Fibroblast of peridontal ligament (primary cell): ENCODE measurements at regions not wholly inside any gene's neighbourhood (a gene's known extent, or its start where the extent isn't known, plus 50 kb on each side); places are given as distances from the start of the nearest gene placed in this dataset.

Source experiments
- DNase-seq: peaks from one replicate; pipeline ENCODE4 v3.0.0-alpha.2; 2010; ENCODE audit errors: extremely low read depth

DNA sequence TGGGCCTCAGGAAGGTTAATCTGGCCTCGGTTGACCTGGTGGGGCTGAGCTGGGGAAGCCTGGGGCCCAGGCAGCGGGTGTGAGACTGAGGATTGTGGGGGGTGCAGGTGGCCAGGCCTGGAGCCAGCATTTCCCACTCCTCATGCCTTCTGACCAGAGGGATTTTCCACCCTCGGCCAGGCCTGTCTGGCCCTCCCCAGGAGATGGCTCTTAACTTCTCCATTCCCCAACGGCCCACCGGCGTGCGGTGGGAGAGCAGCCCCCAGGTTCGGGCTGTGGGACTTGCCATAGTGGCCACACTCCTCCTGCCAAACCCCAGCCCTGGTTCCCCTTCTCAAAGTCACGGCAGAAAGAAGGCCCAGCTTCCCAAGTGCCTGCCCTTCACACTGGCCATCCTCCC lies 126.5 kb upstream of the RUNX3 start:
- no peak for DNase-seq

DNA sequence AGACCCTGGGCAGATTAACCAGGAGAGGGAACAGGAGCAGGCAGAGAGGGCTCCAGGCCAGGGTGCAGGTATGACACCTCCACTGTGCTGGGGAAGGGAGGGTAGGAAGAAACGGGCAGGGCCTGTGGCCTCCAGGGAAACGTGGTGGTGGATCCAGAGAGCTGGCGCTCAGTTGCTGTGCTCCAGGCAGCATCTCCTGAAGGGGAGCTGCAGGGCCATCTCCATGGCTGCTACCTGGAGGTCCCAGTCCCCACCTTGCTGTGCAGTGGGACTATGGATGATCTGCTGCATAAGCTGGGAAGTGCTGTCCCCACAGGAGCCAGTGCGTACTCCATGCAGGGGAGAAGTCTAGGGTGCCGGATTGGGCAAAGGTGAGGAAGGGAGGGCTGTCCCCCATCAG lies 125.9 kb upstream of the RUNX3 start:
- DNase-seq, result no peak

DNA sequence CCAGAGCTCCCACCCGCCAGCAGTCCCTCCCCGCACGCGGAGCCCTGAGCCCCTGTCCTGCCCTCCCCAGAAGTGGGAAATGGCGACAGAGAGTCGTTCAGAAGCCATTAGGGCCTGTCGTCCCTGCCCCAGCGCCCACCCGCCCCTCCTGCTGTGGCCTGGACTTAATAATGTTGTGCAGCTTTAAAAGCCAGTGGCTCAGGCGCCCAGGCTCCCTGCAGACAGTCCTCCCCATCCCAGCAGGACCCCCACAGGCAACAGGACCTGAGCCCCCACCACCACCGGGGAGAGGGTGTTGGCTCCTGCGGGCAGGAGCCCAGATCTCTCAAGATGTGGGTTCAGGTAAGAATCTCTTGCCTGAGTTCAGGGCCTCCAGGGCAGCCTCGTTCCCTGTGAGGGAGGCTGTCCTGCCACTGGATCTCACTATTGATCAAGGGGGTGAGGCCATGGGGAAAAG lies 125.3 kb upstream of the RUNX3 start:
- no peak for DNase-seq

DNA sequence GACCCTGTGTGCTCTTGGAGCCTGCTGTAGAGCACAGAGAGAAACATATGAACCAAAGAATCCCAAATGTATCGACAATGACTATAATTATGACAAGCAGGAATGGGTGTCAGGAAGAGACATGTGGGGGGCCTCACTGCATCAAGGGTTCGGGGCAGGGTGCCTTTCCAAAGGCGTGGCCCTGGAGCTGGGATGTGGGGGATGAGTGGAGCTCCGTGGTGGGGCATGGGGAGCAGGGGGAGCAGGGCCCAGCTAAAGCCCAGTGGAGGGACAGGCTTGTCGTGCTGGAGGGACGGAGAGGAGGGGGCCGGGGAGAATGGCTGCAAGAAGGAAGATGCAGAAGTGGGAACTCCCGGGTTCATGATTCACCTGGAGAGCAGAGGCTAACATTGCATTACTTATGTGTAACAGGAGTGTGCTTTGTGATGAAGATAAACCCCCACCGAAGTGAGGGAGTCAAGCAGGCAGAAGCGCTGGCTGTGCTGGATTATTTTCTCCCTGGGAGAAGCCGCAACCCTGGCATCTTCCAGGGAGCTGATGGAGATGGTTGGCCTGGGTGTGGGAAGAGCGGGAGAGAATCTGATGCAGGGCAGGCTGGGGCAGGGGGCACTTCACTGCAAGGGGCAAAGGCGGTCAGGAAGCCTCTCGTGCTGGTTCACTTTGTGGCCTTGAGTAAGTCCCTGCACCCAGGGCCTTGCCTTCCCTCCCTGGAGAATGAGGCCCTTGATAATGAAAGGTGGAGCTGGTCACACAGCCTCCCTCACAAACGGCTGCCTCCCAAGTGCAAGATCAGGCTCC lies 124.6 kb upstream of the RUNX3 start:
- no peak for DNase-seq

DNA sequence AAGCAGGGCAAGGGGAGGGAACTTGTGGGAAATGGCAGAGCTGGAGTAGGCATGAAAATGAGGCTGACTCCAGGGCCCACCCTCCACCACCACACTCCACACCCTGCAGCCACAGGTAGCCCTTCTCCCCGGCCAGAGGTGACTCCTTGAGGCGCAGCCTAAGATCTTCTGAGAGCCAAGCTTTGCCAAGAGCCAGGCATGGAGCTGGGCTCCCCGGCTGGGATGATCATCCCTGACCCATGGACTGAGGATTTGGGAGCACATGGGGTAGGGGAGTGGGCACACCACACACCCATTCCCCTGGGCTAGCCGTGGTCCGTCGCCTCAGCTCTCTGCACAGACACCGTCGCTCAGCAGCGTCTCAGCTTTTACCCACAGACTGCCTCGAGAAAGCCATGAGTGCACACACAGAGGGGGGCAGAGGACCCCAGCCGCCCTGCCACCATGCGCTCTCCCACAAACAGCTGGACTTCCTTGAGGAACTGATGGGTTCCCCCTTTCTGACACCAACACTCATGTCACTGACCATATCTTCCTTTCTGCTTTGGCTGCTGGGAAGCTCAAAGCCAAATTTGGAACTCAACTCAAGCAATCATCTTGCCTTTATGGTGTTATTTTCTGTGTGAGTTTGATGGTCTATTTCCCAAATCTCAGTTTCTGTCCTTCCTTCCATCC lies 123.6 kb upstream of the RUNX3 start:
- DNase-seq, result no peak

DNA sequence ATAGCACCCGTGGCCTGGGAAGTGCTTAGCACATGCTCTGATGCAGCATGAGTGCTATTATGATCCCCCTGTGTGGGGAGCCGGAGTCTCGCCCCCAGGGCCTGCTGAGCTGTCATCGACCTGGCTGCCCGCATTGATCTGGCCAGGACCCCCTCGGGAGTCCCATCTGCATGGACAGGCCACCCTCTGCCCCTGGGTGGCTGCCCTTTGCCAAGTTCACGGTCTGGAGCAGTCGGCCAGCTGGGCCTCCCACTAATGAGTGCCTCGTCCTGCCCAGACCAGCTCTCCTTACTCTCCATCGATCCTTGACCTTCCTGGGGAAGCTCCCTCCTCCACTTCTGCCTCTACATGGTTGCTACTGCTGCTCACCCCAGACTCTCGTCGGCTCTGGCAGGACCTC lies 121.8 kb upstream of the RUNX3 start:
- no peak for DNase-seq

DNA sequence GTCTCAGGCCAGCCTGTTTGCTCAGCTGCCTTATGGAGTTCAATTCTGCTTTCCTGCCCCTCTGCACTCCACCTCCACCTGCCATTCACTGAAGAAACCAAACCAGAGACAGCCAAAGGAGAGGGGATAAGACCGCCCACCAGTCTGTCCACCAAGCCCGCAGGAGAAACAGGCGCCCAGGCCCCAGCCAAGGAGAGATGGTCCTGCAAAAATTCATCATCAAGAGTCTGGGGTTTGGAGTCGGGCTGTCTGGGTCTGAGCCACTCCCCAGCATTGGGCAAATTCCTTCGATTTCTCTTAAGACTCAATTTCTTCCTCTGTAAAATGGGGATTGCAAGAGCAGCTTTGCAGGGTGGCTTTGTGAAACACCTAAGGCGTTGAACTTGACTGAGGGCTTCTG lies 121.4 kb upstream of the RUNX3 start:
- no peak for DNase-seq

DNA sequence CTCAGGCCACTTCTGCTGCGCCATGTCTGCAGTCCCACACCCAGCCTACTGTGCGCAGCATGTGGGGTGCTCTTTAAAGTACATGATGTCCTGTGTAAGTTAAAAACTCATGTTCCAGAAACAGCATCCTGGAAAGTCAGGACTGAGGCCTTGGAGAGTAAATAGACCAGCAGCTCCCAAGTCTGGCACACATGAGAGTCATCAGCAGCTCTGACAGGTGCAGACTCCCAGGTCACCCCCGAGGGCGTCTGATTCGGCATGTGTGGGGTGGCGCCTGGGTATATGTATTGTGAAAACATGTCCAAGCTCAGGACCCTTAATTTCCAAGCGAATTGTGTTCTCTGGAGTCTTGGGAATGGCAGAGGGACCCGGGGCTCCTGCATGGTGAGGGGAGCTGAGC lies 120.1 kb upstream of the RUNX3 start:
- DNase-seq, result no peak

DNA sequence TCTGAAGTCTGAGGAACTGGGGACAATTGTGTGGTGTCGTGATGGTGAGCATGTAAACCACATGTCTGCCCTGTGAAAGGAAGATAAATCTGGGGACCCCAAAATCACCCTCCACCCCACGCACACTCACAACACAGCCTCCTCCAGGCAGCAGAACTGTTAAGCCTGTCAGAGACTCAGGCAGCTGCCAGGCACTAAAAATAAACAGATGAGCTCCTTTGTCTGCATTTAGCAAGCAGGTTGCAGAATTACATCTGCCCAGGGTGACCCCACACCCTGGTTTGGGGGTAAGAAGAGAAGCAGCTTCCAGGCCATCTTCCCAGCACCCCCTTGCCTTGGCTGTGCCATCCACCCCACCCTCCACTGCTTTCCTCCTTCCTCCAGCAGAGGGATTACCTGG lies 119.1 kb upstream of the RUNX3 start:
- DNase-seq, result no peak

DNA sequence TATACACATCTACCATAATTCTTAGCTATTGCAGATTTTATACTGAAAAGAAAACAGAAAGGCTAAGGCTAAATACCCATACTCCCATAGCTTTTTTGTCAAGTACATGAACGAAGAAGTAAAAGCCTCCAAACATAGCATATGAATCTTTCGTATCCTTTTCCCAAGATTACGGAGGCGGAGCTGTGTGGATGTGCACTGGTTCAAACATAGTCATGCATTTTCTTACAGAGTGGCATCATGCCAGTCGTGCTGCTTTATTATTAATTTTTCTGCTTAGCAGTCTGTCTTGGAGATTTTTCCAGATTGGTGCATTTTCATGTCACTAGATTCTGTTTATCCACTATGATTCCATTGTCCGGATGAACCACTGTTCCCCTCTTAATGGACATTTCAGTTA lies 118.7 kb upstream of the RUNX3 start:
- DNase-seq, result no peak

DNA sequence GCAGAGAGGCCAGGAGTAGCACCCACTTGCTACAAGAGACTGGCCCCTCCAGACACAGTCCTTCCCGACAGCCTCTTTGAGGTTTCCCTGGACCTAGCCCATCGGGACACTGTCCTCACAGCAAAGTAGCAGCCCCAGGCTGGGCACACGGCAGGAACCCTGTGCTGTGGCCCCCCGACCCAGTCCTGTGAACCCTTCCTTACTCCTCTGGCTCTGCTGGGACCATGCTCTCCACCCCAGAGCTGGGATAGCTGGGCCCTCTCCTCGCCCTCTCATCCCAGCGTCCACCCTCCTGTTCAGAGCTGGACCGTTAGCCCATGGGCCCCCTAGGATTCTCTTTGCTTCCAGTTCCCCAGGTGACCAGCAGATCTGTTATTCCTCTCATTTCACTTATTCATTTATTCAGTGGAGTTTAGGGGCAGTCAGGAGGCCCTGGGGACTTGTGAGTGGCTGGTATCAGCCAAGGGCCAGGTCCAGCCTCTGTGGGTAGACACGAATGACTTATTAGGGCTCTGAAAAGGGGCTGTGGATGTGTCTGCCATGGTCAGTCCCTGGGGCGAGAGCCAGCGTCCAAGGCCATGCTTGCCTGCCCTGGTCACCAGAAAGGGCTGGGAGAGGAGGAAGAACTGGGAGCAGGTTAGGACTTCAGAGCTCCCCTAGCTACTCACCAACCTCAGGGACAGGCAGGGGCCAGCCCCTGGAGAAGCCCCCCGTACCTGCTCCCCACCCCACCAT lies 117.6 kb upstream of the RUNX3 start:
- no peak for DNase-seq

DNA sequence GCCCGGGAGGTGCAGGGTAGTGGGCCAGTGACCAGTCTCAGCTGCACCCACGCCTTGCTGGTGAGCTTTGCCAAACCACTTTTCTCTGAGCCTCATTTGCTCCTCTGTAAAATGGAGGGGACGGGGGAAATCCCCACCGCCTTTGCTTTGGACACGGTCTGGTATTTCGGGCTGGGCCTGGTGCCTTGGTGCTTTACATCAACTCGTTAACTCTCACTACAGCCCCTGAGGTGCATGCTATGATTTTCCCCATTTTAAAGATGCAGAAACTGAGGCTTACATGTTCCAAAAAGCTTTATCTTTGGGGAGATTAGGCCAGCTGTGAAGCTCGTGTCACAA lies 116.1 kb upstream of the RUNX3 start:
- no peak for DNase-seq

DNA sequence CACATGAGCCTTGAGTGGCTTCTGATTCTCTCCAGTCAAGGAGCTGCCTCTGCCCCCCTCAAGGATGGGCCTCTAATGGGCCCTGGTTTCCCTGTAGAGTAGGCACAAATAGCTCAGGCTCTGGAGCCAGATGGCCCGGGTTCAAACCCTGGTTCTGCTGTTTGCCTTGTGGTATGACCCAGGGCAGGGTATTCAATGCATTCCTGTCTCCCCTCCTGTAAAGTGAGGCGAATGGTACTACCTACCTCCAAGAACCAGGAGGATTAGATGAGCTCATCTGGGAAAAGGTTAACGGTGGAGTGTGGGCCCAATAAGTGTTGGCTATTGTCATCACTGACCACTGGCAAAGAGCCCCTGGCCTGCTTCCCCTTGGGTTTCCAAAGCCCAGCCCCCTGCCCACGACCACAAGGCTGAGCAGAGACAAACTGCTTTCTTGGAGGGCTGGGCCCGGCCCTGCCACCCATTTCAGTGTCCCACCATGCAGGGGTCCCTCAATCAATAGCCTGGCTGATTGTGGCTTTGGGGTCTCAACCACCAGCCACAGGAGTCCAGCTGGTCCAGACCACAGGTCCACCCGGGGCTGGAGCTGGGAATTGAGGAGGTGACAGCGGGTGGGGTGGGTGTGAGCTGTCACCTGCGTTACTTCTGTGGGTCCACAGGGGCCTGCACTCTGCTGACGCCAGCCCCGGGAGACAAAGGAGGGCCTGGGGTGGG lies 115.6 kb upstream of the RUNX3 start:
- no peak for DNase-seq

DNA sequence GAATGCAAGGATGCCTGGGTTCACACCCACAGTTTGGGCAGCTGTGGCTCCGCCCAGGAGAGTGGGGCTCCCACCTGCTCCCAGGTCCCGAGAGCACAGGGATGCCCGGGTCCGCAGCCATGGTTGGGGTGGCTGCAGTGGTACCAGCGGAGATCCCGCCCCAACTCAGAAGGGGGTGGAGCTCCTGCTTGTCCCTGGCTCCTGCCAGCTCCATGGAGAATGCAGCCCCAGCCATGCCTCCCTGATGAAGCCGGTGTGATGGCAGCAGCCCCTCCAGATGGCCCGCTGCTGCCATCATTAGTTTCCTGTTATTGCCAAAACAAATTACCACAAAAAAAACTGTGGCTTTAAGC lies 113.1 kb upstream of the RUNX3 start:
- no peak for DNase-seq

DNA sequence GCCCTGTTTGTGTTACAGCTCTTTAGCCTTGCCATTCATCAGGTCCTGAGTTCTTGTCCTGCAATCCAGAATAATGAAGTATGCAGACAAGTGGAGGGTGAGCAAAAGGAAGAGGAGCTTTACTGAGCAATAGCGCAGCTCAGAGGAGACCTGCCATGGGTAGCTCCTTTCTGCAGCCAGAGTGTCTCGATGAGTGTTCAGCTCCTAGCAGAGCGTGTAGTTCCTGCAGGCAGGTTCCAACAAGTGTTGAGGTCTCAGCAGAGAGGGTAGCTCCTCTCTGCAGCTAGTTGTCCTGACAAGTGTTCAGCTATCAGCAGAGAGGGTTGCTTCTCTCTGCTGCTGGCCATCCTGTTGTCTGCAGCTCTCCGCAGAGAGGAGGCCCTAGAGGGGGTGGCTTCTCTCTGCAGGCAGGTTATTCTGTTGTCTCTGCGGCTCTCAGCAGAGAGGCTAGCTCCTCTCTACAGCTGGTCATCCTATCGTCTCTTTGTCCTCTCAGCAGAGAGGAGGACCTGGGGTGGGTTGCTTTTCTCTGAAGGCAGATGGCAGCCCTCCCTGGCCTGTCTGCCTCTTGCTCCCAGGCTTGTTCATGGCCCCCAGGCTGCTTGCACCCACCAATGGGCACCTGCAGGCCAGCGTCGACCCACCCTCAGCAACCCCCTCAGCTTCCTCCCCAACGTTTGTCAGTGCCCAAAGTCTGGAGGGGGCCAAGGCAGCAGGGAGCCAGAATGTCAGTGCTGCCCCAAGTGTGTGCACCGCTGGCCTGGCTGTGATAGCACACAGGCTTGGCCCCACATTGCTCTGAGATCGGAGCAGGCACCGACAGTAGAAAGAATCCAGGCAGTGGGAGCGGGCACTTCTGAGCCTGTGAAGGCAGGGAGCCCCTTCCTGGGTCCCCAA lies 112.5 kb upstream of the RUNX3 start:
- no peak for DNase-seq

DNA sequence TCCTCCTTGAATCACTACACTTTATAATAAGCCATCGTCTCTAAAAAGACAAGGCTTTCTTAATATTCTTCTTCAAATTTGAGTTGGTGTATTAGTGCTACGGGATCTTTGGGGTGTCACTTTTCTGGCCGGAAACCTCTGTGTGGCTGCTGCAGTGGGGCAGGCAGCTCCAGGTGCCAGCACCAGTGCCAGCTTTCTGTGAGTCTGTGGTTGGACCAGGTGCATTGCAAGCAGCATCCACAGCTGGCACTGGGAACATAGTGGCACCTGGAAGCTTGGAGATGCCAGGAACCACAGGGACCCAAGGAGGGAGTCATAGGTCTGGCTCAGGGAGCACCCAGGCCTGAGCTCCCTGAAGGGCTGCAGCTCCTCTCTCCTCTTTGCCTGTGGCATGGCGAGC lies 111.8 kb upstream of the RUNX3 start:
- no peak for DNase-seq

DNA sequence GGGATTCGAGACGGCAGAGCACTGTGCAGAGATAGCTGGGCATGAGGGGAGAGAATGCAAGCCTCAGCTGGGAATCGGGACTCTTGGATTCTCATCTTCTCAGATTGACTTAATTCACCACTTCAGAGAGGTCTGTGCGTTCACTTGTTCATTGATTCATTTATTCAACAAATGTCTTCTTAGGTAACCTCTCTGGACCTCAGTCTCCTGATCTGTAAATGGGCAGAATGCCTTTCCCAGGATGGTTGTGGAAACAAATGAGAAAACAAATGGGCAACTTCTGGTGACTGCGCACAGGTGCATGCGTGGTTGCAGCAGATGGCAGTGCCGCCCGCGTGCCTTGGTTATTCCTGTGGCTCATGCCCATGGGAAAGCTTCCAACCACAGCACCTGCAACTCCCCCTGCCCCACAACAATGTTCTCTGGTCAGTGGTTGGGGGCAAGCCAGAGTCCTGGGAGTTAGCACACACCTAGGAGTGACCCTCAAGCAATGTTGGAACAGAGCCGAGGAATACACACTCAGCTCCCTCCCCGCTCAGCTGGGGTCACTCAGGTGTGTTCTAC lies 110.1 kb upstream of the RUNX3 start:
- no peak for DNase-seq

DNA sequence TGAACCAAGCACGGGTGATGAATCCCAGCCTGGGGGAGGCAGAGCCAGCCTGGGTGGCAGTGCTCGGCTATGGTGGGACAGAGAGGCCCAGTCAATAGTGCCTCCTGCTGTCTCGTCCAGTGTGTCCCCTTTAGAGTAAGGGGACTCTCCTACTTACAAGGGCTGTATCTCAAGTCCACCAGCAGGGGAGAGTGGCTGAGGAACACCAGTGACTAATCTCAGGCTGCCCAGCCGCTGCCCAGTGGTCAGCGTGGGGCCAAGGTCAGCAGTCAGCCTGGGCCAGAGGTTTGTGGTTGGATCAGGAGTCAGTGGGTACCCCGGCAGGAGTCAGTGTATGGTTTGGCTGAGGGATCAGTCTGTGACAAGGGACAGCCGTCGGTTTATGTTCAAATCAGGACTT lies 109.2 kb upstream of the RUNX3 start:
- DNase-seq, result no peak

DNA sequence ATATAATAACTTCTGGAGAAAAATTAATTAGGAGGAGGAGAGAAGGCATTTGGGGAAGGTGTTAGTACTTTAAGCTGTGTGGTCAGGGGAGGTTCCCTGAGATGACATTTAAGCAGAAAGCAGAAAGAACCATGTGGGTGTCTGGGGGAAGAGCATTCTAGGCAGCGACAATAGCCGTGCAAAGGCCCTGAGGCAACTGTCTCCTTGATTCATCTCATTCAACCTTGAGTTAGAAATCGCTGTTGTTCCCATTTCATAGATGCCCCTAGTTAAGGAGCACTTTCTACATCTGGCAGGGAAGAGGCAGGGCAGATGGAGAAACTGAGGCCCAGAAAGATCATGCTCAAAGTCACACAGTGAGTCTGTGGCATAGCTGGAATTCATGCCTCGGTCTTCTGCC lies 108.6 kb upstream of the RUNX3 start:
- no peak for DNase-seq

DNA sequence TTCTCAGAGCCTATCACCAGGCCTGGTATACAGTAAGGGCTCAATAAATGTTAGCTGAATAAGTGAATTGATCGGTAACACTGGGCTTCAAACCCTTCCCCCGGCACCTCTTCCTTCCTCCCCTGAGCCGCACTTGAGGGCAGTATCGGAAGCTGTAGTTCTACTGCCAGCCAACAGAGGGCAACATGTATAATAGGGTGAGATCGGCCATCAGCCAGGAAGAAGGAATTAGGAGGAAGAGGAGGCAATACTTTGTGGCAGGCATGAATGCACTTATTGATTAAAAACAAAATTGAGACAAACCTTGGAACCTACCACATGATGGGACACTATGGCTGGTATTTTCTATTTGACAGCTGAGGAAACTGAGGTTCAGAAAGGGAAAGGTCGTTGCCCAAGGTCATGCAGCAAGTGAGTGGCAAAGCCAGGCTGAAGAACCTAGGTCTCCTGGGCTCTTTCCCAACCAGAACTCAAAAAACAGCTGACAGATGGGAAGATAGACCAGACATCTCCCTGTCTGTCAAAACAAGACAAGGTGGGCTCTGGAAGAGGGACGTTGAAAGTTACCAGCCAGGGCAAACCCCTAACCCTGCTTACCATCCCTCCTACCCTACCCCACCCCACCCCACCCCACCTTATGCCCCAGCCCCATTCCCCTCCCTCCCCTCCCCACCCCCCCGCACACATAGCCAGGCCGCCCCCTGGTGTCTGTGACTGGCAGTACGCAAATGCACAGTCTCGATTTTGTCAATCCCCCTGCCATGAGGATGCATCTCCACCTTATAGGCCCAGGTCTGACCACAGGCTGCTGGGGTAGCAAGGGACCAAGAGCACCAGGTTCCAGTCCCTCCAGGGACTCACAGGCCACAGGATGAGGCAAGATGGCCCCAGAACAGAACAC lies 107.3 kb upstream of the RUNX3 start:
- DNase-seq, result peak; percentile 9
